Gastrocnemius medialis (tissue), 4 donors: ENCODE measurements at regions not wholly inside any gene's neighbourhood (a gene's known extent, or its start where the extent isn't known, plus 50 kb on each side); places are given as distances from the start of the nearest gene placed in this dataset.

Source experiments
- CTCF ChIP-seq, 5 experiments: fragments of 450-650 bp in 3 of 5; fragments of 200-600 bp in 2 of 5; sonication (generic) in 2 of 5; IDR thresholded peaks in 4 of 5; conservative IDR thresholded peaks in 1 of 5; 1 replicate in 4 of 5; 2 replicates in 1 of 5; pipeline ENCODE4 v1.5.1; 2016 to 2019; ENCODE audit warnings: antibody characterized with exemption in 5 of 5, mild to moderate bottlenecking in 3 of 5, moderate library complexity in 3 of 5
- POLR2A ChIP-seq, 2 donors: fragments of 450-650 bp; IDR thresholded peaks; one replicate each; pipeline ENCODE4 v1.6.1; 2017; ENCODE audit warnings: antibody characterized with exemption in 2 of 2, mild to moderate bottlenecking in 2 of 2, moderate library complexity in 2 of 2

GRCh38 chr4:125022855-125023501 is 291.8 kb upstream of the FAT4 start:
- TF ChIP-seq POLR2A (IDR thresholded peaks at IDR 0.05) (no peak), CTCF (IDR thresholded peaks at IDR 0.05 in 4 of 5, conservative IDR thresholded peaks at IDR 0.05 in 1 of 5) (no peak)
